ENCODE measurements at regions not wholly inside any gene's neighbourhood (a gene's known extent, or its start where the extent isn't known, plus 50 kb on each side); places are given as distances from the start of the nearest gene placed in this dataset.

- TF ChIP-seq EZH2 (IDR thresholded peaks at IDR 0.05) (no peak), POLR2AphosphoS5 (IDR thresholded peaks at IDR 0.05; ENCODE audit: borderline replicate concordance, low read depth, low read length) (no peak)
These were observed 321.9 kb upstream of the GALNT5 start for GRCh38 chr2:156935616-156936015.

Data from SK-N-MC (cell line).